ENCODE measurements at regions not wholly inside any gene's neighbourhood (a gene's known extent, or its start where the extent isn't known, plus 50 kb on each side); places are given as distances from the start of the nearest gene placed in this dataset.

DNA sequence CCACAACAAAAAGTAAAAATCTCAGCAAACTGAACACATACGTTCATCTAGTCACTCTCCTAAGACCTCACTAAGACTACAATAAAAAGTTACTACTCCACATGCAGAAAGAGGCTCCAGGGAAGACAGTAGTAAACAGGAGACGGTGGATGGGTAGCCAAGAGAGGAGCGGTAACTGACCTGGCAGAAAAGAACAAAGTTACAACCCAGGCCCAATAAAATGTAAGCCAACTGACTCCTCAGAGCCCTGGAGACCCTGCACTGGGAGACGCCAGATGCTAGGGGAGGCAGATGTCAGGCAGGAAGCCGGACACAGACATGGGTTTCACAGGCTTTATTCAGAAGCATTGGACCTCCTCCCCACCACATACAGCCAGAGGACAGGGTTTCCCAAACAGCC is 181.1 kb upstream of the NFE2L3 start:
- TF ChIP-seq CTCF (IDR thresholded peaks at IDR 0.05) (no peak), EZH2 (IDR thresholded peaks at IDR 0.05; ENCODE audit: borderline replicate concordance, insufficient read depth, low read depth, low read length, poor library complexity, severe bottlenecking) (no peak)
